GM12872 (cell line): ENCODE measurements at regions not wholly inside any gene's neighbourhood (a gene's known extent, or its start where the extent isn't known, plus 50 kb on each side); places are given as distances from the start of the nearest gene placed in this dataset.

Source experiments
- CTCF ChIP-seq: IDR thresholded peaks from 3 replicates; pipeline ENCODE4 v1.5.1; 2011; ENCODE audit warnings: low read depth, mild to moderate bottlenecking, low read length, moderate library complexity; ENCODE audit not compliant: insufficient read depth

GRCh38 chr15:46329876-46330275 lies 695.0 kb downstream of the SQOR start:
- TF ChIP-seq CTCF: no peak

DNA sequence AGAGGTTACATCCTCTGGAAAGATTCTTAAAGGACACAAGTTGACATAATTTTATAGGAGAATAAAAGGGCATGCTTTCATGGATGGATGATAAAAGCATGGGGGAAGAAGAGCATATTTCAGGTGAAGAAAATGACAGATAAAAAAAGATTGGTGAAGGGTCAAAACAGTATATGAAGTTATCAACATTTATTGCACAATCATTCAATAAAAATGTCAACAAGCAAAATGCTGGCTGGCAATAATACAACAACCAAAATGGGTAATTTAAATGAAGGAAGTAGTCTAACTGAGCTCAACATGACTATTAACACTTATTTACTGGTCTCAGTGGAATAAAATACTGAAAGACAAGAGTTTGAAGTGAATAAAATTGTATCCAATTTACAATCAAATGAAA lies 696.7 kb downstream of the SQOR start:
- TF ChIP-seq CTCF: no peak

- no peak for TF ChIP-seq CTCF
Measured at GRCh38 chr15:46343196-46343935, 708.5 kb downstream of the SQOR start.

GRCh38 chr15:46344115-46344724 lies 709.4 kb downstream of the SQOR start:
- TF ChIP-seq CTCF: no peak

- no peak for TF ChIP-seq CTCF
Measured at GRCh38 chr15:46344915-46345314, 710.1 kb downstream of the SQOR start.

DNA sequence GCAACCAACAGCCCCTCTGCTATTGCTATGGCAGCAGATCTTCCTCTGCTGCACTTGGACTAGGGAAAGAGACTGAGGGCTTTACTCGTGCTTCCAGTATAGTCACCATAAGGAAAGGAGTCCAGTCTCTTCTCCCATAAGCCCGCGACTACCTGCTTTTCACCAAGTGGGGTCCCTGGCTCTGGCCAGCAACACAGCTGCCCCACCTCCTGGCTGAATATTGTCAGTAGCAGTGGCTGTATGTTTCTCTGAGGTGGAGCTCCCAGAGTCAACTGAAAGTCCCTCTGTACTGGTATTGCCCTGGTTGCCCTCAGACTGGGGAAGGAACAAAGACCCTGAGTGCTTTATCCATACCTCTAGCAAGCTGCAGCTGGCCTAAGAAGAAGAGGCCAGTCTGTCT lies 719.6 kb downstream of the SQOR start:
- TF ChIP-seq CTCF: no peak

DNA sequence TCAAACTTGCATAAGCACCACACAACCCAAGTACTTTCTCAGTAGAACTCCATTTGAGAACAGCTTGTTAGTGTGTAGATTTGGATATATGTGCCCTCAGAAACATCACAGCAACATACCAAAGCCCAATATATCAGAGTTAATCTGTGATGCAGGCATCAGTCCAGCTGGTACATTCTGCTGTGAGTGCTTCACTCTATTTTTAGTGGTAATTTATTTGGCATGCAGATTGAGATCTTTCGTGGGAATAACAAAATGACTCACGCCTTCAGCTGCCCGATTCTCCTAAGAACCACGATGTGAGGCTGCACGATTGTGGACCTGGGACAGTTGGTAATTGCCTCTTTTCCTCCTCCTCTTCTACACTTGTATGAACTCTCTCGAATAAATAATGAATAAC lies 730.7 kb downstream of the SQOR start:
- TF ChIP-seq CTCF: no peak
